Neural cell (in vitro differentiated cells): ENCODE measurements at regions not wholly inside any gene's neighbourhood (a gene's known extent, or its start where the extent isn't known, plus 50 kb on each side); places are given as distances from the start of the nearest gene placed in this dataset.

ENCODE experiments used
- EP300 ChIP-seq: fragments of 450-650 bp; conservative IDR thresholded peaks from 2 replicates; pipeline ENCODE4 v1.6.1; 2014; ENCODE audit warnings: antibody characterized with exemption, mild to moderate bottlenecking, moderate library complexity; ENCODE audit not compliant: poor library complexity, severe bottlenecking
- EZH2 ChIP-seq: fragments of 200-600, 300-800 bp; shearing (Covaris generic), sonication (generic); IDR thresholded peaks from 2 replicates; pipeline ENCODE4 v1.6.1; 2014; ENCODE audit warnings: antibody characterized with exemption, low read length, borderline replicate concordance, mild to moderate bottlenecking; ENCODE audit not compliant: insufficient read depth, poor library complexity, severe bottlenecking
- POLR2AphosphoS5 ChIP-seq: IDR thresholded peaks from 2 replicates; pipeline ENCODE4 v1.6.1; 2012
- SMC3 ChIP-seq: fragments of 450-650 bp; conservative IDR thresholded peaks from 2 replicates; pipeline ENCODE4 v1.6.1; 2014; ENCODE audit warnings: antibody characterized with exemption, mild to moderate bottlenecking, moderate library complexity; ENCODE audit not compliant: poor library complexity
- TF ChIP-seq, protein P1 (sequence below): fragments of 450-650 bp; IDR thresholded peaks from 2 replicates; pipeline ENCODE4 v1.5.1; 2014; ENCODE audit warnings: antibody characterized with exemption, mild to moderate bottlenecking, moderate library complexity; ENCODE audit not compliant: poor library complexity, severe bottlenecking

GRCh38 chr3:106006571-106006970, 137.8 kb upstream of the CBLB start:
- TF ChIP-seq EZH2 (no peak), SMC3 (no peak), POLR2AphosphoS5 (no peak), EP300 (no peak)
- TF ChIP-seq, protein P1, sequence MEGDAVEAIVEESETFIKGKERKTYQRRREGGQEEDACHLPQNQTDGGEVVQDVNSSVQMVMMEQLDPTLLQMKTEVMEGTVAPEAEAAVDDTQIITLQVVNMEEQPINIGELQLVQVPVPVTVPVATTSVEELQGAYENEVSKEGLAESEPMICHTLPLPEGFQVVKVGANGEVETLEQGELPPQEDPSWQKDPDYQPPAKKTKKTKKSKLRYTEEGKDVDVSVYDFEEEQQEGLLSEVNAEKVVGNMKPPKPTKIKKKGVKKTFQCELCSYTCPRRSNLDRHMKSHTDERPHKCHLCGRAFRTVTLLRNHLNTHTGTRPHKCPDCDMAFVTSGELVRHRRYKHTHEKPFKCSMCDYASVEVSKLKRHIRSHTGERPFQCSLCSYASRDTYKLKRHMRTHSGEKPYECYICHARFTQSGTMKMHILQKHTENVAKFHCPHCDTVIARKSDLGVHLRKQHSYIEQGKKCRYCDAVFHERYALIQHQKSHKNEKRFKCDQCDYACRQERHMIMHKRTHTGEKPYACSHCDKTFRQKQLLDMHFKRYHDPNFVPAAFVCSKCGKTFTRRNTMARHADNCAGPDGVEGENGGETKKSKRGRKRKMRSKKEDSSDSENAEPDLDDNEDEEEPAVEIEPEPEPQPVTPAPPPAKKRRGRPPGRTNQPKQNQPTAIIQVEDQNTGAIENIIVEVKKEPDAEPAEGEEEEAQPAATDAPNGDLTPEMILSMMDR = no peak
